Lower leg skin (tissue), 3 donors: ENCODE measurements at regions not wholly inside any gene's neighbourhood (a gene's known extent, or its start where the extent isn't known, plus 50 kb on each side); places are given as distances from the start of the nearest gene placed in this dataset.

ENCODE experiments used
- POLR2A ChIP-seq, 2 donors: fragments of 450-650 bp; IDR thresholded peaks; one replicate each; pipeline ENCODE4 v1.6.1; 2016 to 2017; ENCODE audit warnings: antibody characterized with exemption in 2 of 2, mild to moderate bottlenecking in 1 of 2, moderate library complexity in 1 of 2
- TF ChIP-seq, protein P1 (sequence below), 3 donors: fragments of 450-650 bp; IDR thresholded peaks; one replicate each; pipeline ENCODE4 v1.5.1; 2016; ENCODE audit warnings: antibody characterized with exemption in 3 of 3, mild to moderate bottlenecking in 3 of 3, moderate library complexity in 2 of 3

DNA sequence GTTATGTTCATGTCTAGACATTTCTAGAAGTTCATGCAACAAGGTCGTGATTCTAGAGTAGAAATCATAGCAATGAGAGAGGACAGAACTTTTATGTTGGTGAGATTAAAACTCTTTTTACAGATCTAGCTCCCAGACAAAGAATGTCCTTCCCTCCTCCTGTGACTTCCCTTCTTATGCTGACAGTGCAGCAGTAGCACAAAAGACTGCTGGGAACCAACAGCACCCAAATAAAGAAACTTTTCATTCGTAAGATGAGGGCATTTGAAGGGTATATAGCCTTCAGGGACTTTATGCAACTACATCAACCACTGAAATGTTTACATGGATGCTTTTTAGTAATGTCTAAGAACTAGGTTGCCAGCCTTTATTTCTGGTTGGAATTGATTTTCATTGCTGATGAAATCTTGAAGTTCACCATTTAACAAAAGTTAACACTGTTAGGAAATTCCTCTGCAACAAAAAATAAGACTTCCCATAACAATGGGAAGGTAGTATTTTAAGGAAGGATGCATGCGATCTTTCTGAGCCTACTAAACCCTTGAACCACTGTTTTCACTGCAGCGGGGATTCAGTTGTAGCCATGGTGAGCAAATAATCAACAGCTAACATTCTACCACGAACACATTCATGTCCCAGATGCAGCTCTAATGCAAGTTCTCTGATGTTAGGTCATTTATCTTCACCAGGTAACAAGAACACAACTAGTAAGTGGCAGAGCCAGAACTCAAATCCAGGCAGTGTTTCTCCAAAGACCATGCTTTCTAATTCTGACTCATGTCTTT, 672.8 kb downstream of the PTPRC start:
- TF ChIP-seq, protein P1, sequence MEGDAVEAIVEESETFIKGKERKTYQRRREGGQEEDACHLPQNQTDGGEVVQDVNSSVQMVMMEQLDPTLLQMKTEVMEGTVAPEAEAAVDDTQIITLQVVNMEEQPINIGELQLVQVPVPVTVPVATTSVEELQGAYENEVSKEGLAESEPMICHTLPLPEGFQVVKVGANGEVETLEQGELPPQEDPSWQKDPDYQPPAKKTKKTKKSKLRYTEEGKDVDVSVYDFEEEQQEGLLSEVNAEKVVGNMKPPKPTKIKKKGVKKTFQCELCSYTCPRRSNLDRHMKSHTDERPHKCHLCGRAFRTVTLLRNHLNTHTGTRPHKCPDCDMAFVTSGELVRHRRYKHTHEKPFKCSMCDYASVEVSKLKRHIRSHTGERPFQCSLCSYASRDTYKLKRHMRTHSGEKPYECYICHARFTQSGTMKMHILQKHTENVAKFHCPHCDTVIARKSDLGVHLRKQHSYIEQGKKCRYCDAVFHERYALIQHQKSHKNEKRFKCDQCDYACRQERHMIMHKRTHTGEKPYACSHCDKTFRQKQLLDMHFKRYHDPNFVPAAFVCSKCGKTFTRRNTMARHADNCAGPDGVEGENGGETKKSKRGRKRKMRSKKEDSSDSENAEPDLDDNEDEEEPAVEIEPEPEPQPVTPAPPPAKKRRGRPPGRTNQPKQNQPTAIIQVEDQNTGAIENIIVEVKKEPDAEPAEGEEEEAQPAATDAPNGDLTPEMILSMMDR (IDR thresholded peaks at IDR 0.05), result no peak
- TF ChIP-seq POLR2A (IDR thresholded peaks at IDR 0.05), result no peak
